ENCODE measurements at regions not wholly inside any gene's neighbourhood (a gene's known extent, or its start where the extent isn't known, plus 50 kb on each side); places are given as distances from the start of the nearest gene placed in this dataset.

GRCh38 chr2:133717497-133717896 is 149.2 kb upstream of the NCKAP5 start:
- TF ChIP-seq FOXM1 (IDR thresholded peaks at IDR 0.05; ENCODE audit: borderline replicate concordance): no peak
- TF ChIP-seq ARNT (IDR thresholded peaks at IDR 0.05): no peak
- no peak for TF ChIP-seq FOXK2 (IDR thresholded peaks at IDR 0.05)
- TF ChIP-seq FOXA1 (IDR thresholded peaks at IDR 0.05): no peak
- no peak for TF ChIP-seq PKNOX1 (IDR thresholded peaks at IDR 0.05)
- no peak for TF ChIP-seq SP1 (IDR thresholded peaks at IDR 0.05)
- TF ChIP-seq SUZ12 (IDR thresholded peaks at IDR 0.05): no peak
- TF ChIP-seq LEF1 (IDR thresholded peaks at IDR 0.05; ENCODE audit: borderline replicate concordance): no peak
- no peak for TF ChIP-seq ELF4 (IDR thresholded peaks at IDR 0.05)
